ENCODE measurements at regions not wholly inside any gene's neighbourhood (a gene's known extent, or its start where the extent isn't known, plus 50 kb on each side); places are given as distances from the start of the nearest gene placed in this dataset.
"Not testable (repeated sequence)": the region's sequence is repeated elsewhere in the genome, so short reads cannot be mapped to it uniquely, and the experiment has no call there.

DNA sequence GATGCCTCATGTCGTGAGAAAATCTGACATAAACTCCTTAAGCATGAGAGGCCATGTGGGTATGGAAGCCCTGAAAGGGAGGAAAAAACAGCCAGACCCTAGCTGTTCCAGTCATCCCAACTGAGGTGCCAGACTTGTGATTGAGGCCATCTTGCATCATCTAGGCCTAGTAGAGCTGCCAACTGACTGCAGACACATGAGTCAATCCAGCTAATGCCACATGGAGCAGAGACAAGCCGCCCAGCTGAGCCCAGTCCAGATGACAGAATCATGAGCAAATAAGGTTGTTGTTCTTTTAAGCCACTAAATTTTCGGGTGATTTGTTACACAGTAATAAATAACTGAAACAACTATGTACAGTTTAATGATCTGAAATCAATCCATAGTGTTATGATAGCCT is 680.9 kb downstream of the MAFB start:
- no peak for TF ChIP-seq EP300 (IDR thresholded peaks at IDR 0.05)
- TF ChIP-seq, protein P1, sequence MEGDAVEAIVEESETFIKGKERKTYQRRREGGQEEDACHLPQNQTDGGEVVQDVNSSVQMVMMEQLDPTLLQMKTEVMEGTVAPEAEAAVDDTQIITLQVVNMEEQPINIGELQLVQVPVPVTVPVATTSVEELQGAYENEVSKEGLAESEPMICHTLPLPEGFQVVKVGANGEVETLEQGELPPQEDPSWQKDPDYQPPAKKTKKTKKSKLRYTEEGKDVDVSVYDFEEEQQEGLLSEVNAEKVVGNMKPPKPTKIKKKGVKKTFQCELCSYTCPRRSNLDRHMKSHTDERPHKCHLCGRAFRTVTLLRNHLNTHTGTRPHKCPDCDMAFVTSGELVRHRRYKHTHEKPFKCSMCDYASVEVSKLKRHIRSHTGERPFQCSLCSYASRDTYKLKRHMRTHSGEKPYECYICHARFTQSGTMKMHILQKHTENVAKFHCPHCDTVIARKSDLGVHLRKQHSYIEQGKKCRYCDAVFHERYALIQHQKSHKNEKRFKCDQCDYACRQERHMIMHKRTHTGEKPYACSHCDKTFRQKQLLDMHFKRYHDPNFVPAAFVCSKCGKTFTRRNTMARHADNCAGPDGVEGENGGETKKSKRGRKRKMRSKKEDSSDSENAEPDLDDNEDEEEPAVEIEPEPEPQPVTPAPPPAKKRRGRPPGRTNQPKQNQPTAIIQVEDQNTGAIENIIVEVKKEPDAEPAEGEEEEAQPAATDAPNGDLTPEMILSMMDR (IDR thresholded peaks at IDR 0.05): no peak
- TF ChIP-seq POLR2A (IDR thresholded peaks at IDR 0.05): no peak
- Histone ChIP-seq H3K36me3 (no peaks in the 10 kb centered on the region), H3K9me3 (no peaks in the 10 kb centered on the region), H3K4me3 (no peak overlapping the region), H3K4me1 (ENCODE audit: insufficient read depth) (no peaks in the 10 kb centered on the region), H3K27ac (no peak overlapping the region), H3K27me3 (no peaks in the 10 kb centered on the region)
- intact Hi-C loops (cut with DNase I): no loop called here
- no peak for DNase-seq
- 72 to 83% (median 79%) methylated on average over 3 of the region's 3 CpGs for WGBS, 3 donors

DNA sequence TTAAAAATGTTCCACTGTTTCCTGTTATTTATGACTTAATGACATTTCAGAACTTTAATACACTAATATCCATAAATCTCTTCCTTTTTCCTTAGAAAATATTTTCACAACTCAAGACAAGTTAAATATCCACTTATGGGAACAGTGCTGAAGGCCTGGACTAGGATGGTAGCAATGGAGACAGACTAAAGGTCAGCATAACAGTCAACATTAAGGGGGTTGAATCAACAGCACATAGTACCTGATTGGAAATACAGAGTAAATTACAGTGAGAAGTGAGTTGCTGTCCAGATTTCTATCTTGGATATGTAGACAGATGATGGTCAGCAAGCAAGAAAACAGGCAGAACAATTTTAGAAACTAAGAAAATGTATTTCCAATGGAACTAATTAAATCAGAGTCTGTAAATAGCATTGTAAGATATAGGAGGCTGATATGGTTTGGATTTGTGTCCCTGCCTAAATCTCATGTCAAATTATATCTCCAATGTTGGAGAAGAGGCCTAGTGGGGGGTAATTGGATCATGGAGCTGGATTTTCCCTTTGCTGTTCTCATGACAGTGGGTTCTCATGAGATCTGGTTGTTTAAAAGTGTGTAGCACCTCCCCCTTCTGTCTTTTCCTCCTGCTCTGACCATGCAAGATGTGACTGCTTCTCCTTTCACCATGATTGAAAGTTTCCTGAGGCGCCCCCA is 682.7 kb downstream of the MAFB start:
- Histone ChIP-seq H3K4me3 (no peak overlapping the region), H3K27me3 (no peaks in the 10 kb centered on the region), H3K4me1 (ENCODE audit: insufficient read depth) (no peaks in the 10 kb centered on the region), H3K9me3 (no peaks in the 10 kb centered on the region), H3K36me3 (no peaks in the 10 kb centered on the region), H3K27ac (no peak overlapping the region)
- intact Hi-C loops (cut with DNase I): no loop called here
- TF ChIP-seq EP300 (IDR thresholded peaks at IDR 0.05) (no peak), POLR2A (IDR thresholded peaks at IDR 0.05) (no peak)
- TF ChIP-seq, protein P1 (IDR thresholded peaks at IDR 0.05): no peak
- 85 to 94% (median 88%) methylated on average over 1 of the region's 1 CpG for WGBS, 3 donors
- DNase-seq: no peak

DNA sequence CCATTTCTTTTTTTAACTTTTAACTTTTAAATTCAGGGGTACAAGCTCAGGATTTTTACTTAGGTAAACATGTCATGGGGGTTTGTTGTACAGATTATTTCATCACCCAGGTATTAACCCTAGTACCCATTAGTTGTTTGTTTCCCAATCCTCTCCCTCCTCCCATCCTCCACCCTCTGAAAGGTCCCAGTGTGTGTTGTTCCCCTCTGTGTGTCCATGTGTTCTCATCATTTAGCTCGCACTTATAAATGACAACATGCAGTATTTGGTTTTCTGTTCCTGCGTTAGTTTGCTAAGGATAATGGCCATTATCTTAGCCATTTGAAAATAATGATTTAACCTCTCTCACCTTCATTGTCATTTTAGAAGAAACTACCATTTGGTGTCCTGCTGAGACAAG is 684.9 kb downstream of the MAFB start:
- H3K4me3 ChIP-seq; DNase-seq; intact Hi-C loops (cut with DNase I); H3K27ac ChIP-seq; H3K27me3 ChIP-seq; H3K9me3 ChIP-seq; H3K36me3 ChIP-seq; H3K4me1 ChIP-seq (ENCODE audit: insufficient read depth): not testable (repeated sequence)
- 36 to 75% (median 62%) methylated on average over 2 of the region's 2 CpGs for WGBS, 3 donors

DNA sequence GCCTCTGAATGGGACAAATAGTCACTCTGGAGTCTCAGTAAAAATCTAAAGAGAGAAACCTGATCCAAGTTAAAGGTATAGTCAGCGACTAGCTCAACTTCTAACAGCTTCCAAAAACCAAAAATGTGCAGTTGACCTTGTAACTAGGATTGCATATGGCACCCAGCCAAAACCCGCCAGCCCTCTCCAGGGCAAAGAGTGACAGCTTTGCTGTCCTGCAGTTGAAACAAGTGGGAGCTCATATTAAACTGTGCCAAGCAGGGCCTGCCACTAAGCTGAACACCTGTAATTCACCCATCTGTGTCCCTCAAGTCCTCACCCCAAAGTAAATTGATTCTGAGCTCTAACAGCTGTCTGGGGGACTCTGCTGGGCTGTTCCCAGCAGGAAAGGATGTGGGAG is 695.3 kb downstream of the MAFB start:
- H3K4me3 ChIP-seq: no peak overlapping the region
- H3K27me3 ChIP-seq: no peaks in the 10 kb centered on the region
- H3K4me1 ChIP-seq (ENCODE audit: insufficient read depth): no peaks in the 10 kb centered on the region
- DNase-seq: no peak
- H3K27ac ChIP-seq: no peak overlapping the region
- H3K36me3 ChIP-seq: no peaks in the 10 kb centered on the region
- intact Hi-C loops (cut with DNase I): no loop called here
- no peaks in the 10 kb centered on the region for H3K9me3 ChIP-seq
- TF ChIP-seq POLR2A (IDR thresholded peaks at IDR 0.05) (no peak), EP300 (IDR thresholded peaks at IDR 0.05) (no peak)
- TF ChIP-seq, protein P1 (IDR thresholded peaks at IDR 0.05): no peak
- 27 to 43% (median 34%) methylated on average over 2 of the region's 2 CpGs for WGBS, 3 donors

DNA sequence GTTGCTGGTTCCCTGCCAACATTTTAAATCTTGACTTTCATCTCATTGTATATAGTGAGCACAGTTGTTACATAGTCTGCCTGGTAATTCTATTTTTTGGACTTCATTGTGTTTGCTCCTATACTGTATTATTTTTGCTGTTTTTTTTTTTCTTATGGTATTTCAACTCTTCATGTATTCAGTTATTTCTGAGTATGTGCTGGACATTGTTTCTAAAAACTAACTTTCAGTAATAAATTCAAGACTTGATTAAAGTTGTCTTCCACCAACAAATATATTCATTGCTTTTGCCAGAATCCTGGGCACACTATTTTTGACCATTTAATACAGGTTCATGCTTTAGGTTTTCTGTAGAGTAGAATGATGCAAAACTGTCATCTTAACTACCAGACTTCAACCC is 698.3 kb downstream of the MAFB start:
- no peak overlapping the region for H3K4me3 ChIP-seq
- intact Hi-C loops (cut with DNase I): no loop called here
- TF ChIP-seq EP300 (IDR thresholded peaks at IDR 0.05) (no peak), POLR2A (IDR thresholded peaks at IDR 0.05) (no peak)
- TF ChIP-seq, protein P1 (IDR thresholded peaks at IDR 0.05): no peak
- H3K27ac ChIP-seq: no peak overlapping the region
- no peaks in the 10 kb centered on the region for H3K27me3 ChIP-seq
- H3K36me3 ChIP-seq: no peaks in the 10 kb centered on the region
- no peak for DNase-seq
- no peaks in the 10 kb centered on the region for H3K9me3 ChIP-seq
- H3K4me1 ChIP-seq (ENCODE audit: insufficient read depth): peaks cover 2% of the 10 kb centered on the region

Data from ovary (tissue), 7 donors.